ENCODE measurements at regions not wholly inside any gene's neighbourhood (a gene's known extent, or its start where the extent isn't known, plus 50 kb on each side); places are given as distances from the start of the nearest gene placed in this dataset.

DNA sequence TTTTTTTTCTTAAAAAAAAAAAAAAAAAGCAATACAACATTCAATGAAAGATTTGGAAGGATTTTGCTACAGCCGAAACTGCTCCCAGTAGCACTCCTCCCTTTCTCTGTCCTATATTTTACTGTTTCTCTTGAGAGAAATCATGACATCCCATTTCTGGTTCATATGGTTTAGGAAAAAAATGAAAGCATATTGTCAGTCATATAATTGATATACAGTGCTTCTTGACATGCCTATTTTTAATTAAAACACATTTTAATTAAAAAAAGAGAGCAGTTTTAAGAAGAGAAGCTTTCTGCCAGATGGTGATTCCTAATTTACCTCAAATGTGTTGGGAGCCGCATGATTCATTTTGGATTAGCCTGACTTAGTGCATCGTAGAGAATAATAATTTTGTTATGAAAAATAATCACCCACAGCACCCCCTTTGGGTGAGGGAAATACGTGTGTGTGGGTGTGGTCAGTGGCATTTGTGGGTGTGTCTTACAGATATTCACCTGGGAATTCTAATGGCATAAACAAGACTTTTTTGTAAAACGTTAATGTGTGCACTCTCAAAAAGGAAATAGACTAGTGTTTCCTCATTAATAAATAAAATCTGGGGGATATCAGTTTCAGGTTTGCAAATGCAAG lies 544.5 kb downstream of the MFSD1 start:
- no peaks in the 10 kb centered on the region for H3K27me3 ChIP-seq (ENCODE audit: control insufficient read depth in 3 of 3, insufficient read depth in 3 of 3, low read length in 2 of 3)
- H3K4me1 ChIP-seq (ENCODE audit: control insufficient read depth in 5 of 5, insufficient read depth in 5 of 5, low read length in 5 of 5): no peaks in the 10 kb centered on the region
- TF ChIP-seq, protein P1, sequence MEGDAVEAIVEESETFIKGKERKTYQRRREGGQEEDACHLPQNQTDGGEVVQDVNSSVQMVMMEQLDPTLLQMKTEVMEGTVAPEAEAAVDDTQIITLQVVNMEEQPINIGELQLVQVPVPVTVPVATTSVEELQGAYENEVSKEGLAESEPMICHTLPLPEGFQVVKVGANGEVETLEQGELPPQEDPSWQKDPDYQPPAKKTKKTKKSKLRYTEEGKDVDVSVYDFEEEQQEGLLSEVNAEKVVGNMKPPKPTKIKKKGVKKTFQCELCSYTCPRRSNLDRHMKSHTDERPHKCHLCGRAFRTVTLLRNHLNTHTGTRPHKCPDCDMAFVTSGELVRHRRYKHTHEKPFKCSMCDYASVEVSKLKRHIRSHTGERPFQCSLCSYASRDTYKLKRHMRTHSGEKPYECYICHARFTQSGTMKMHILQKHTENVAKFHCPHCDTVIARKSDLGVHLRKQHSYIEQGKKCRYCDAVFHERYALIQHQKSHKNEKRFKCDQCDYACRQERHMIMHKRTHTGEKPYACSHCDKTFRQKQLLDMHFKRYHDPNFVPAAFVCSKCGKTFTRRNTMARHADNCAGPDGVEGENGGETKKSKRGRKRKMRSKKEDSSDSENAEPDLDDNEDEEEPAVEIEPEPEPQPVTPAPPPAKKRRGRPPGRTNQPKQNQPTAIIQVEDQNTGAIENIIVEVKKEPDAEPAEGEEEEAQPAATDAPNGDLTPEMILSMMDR (IDR thresholded peaks at IDR 0.05; ENCODE audit: control extremely low read depth, extremely low read depth): no peak
- H3K27ac ChIP-seq (ENCODE audit: low read depth in 1 of 2, low read length in 1 of 2): no peak overlapping the region
- H3K4me3 ChIP-seq: no peak overlapping the region
- 72 to 78% methylated on average over 5 of the region's 5 CpGs for WGBS, 2 donors
- H3K9me3 ChIP-seq (ENCODE audit: control insufficient read depth in 4 of 4, insufficient read depth in 3 of 4, low read length in 3 of 4): no peaks in the 10 kb centered on the region
- no peak overlapping the region for H3K9ac ChIP-seq (ENCODE audit: insufficient read depth in 1 of 2, low read length in 2 of 2)
- ATAC-seq (ENCODE audit: insufficient read depth, low FRiP score) (no peak), DNase-seq (no peak)
- no peaks in the 10 kb centered on the region for H3K36me3 ChIP-seq (ENCODE audit: control insufficient read depth in 4 of 4, insufficient read depth in 4 of 4, low read length in 4 of 4)

DNA sequence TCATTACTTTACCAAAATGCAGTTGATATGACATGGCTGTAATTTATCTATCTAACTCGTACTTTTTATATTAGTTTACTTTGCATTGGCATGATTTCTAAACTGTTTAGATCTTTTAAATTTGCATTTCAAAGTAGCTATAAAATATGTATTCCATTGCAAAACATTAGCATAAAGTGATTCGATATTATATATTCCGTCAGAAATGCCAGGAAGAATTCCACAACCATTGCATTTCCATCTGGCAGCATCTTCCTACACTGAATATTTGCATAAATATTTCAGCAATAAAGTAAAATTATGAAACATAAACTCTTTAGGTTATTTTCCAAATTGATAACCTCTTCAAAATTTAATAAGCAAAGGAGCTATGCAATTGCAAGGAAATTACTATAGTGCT lies 546.6 kb downstream of the MFSD1 start:
- TF ChIP-seq, protein P1 (IDR thresholded peaks at IDR 0.05; ENCODE audit: control extremely low read depth, extremely low read depth): no peak
- DNase-seq (no peak), ATAC-seq (ENCODE audit: insufficient read depth, low FRiP score) (no peak)

DNA sequence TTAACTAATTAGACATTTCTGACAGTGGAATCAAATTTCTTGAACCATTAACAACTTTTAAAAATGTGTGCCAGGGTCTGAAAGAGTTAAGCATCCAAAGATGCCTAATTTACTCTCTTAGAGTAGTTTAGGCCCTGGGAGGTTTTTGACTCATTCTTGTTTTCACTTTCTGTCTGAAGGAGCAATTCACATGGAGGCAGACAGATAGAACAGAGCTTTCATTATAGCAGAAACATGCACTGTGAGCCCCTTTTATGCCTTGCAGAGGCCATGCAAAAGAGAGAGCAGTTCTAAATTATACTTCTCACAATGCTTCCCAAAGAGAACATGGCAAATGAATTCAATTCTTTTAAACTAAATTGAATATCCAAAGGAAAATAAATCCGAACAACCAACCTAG lies 554.8 kb downstream of the MFSD1 start:
- TF ChIP-seq, protein P1 (IDR thresholded peaks at IDR 0.05; ENCODE audit: control extremely low read depth, extremely low read depth): no peak
- Histone ChIP-seq H3K27ac (ENCODE audit: low read depth in 1 of 2, low read length in 1 of 2) (no peak overlapping the region), H3K9me3 (ENCODE audit: control insufficient read depth in 4 of 4, insufficient read depth in 3 of 4, low read length in 3 of 4) (no peaks in the 10 kb centered on the region), H3K4me1 (ENCODE audit: control insufficient read depth in 5 of 5, insufficient read depth in 5 of 5, low read length in 5 of 5) (no peaks in the 10 kb centered on the region), H3K9ac (ENCODE audit: insufficient read depth in 1 of 2, low read length in 2 of 2) (no peak overlapping the region), H3K36me3 (ENCODE audit: control insufficient read depth in 4 of 4, insufficient read depth in 4 of 4, low read length in 4 of 4) (no peaks in the 10 kb centered on the region), H3K27me3 (ENCODE audit: control insufficient read depth in 3 of 3, insufficient read depth in 3 of 3, low read length in 2 of 3) (no peaks in the 10 kb centered on the region), H3K4me3 (no peak overlapping the region)
- 83 to 91% methylated on average over 1 of the region's 1 CpG for WGBS, 2 donors
- no peak for DNase-seq
- no peak for ATAC-seq (ENCODE audit: insufficient read depth, low FRiP score)

More for the DNA sequence above, 546.6 kb downstream of the MFSD1 start:
- H3K27ac ChIP-seq (ENCODE audit: low read depth in 1 of 2, low read length in 1 of 2): no peak overlapping the region
- 84 to 86% methylated on average over 3 of the region's 3 CpGs for WGBS, 2 donors
- no peaks in the 10 kb centered on the region for H3K27me3 ChIP-seq (ENCODE audit: control insufficient read depth in 3 of 3, insufficient read depth in 3 of 3, low read length in 2 of 3)
- H3K9me3 ChIP-seq (ENCODE audit: control insufficient read depth in 4 of 4, insufficient read depth in 3 of 4, low read length in 3 of 4): no peaks in the 10 kb centered on the region
- H3K36me3 ChIP-seq (ENCODE audit: control insufficient read depth in 4 of 4, insufficient read depth in 4 of 4, low read length in 4 of 4): no peaks in the 10 kb centered on the region
- H3K4me3 ChIP-seq: no peak overlapping the region
- no peaks in the 10 kb centered on the region for H3K4me1 ChIP-seq (ENCODE audit: control insufficient read depth in 5 of 5, insufficient read depth in 5 of 5, low read length in 5 of 5)
- no peak overlapping the region for H3K9ac ChIP-seq (ENCODE audit: insufficient read depth in 1 of 2, low read length in 2 of 2)

DNA sequence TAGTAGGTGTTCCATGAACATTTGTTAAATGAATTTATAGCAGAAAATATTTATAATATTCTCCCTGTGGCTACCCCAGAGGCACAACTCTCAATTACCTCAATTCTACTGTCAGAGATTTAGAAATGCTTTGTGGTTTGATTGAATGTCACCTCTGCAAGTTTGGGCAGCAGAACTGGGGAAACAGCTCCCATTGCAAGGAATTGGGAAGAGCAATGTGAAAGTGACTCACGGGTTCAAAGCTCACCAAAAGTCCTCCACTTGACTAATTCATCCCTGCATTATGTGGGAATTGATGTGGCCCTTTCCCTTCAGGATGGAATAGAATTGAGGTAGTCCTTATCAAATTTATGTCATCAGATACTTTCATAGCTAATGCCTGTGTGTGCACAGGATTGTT lies 562.7 kb downstream of the MFSD1 start:
- H3K36me3 ChIP-seq (ENCODE audit: control insufficient read depth in 4 of 4, insufficient read depth in 4 of 4, low read length in 4 of 4): no peaks in the 10 kb centered on the region
- no peak overlapping the region for H3K4me3 ChIP-seq
- H3K4me1 ChIP-seq (ENCODE audit: control insufficient read depth in 5 of 5, insufficient read depth in 5 of 5, low read length in 5 of 5): no peaks in the 10 kb centered on the region
- no peaks in the 10 kb centered on the region for H3K27me3 ChIP-seq (ENCODE audit: control insufficient read depth in 3 of 3, insufficient read depth in 3 of 3, low read length in 2 of 3)
- TF ChIP-seq, protein P1 (IDR thresholded peaks at IDR 0.05; ENCODE audit: control extremely low read depth, extremely low read depth): no peak
- peaks cover 0 to 3% (median 0%) of the 10 kb centered on the region in 4 donors for H3K9me3 ChIP-seq (ENCODE audit: control insufficient read depth in 4 of 4, insufficient read depth in 3 of 4, low read length in 3 of 4)
- no peak overlapping the region for H3K27ac ChIP-seq (ENCODE audit: low read depth in 1 of 2, low read length in 1 of 2)
- 89 to 90% methylated on average over 1 of the region's 1 CpG for WGBS, 2 donors
- ATAC-seq (ENCODE audit: insufficient read depth, low FRiP score) (no peak), DNase-seq (no peak)
- no peak overlapping the region for H3K9ac ChIP-seq (ENCODE audit: insufficient read depth in 1 of 2, low read length in 2 of 2)
